HEK293 (cell line): ENCODE measurements at regions not wholly inside any gene's neighbourhood (a gene's known extent, or its start where the extent isn't known, plus 50 kb on each side); places are given as distances from the start of the nearest gene placed in this dataset.

ENCODE experiments used
- CTCF ChIA-PET: fragments of 350-600 bp; formaldehyde crosslinking; extraction: SDS; loops from one replicate; lab custom pipeline; 2021; ENCODE audit warnings: antibody characterized with exemption; lab: Yijun Ruan, JAX
- POLR2A ChIA-PET: fragments of 300-600 bp; formaldehyde crosslinking; extraction: SDS; loops from one replicate; lab custom pipeline; 2020; ENCODE audit warnings: antibody characterized with exemption, inconsistent platforms; lab: Yijun Ruan, JAX
- H3K27ac ChIP-seq: fragments of 200-500 bp; sonication (Bioruptor generic); 2 replicates; pipeline ENCODE4 v1.5.1; 2014; ENCODE audit warnings: low read depth, low read length, control low read depth, inconsistent platforms; ENCODE audit errors: extremely low read depth
- H3K36me3 ChIP-seq, 2 experiments: fragments of 200-500 bp in 1 of 2; sonication (Bioruptor generic) in 1 of 2; 1 replicate in 1 of 2; 2 replicates in 1 of 2; pipeline ENCODE4 v1.5.1; 2014 to 2017; ENCODE audit warnings: inconsistent platforms in 2 of 2, low read length in 2 of 2; ENCODE audit not compliant: control insufficient read depth in 2 of 2, insufficient read depth in 1 of 2
- H3K4me1 ChIP-seq: fragments of 200-500 bp; sonication (Bioruptor generic); 2 replicates; pipeline ENCODE4 v1.5.1; 2014; ENCODE audit warnings: mild to moderate bottlenecking, low read length, inconsistent platforms; ENCODE audit not compliant: control insufficient read depth, insufficient read depth
- H3K4me3 ChIP-seq: 2 replicates; pipeline ENCODE4 v1.5.1; 2011; ENCODE audit warnings: low read depth, mild to moderate bottlenecking, control low read depth, low read length, moderate library complexity
- H3K9me3 ChIP-seq: fragments of 200-500 bp; sonication (Bioruptor generic); 2 replicates; pipeline ENCODE4 v1.5.1; 2014; ENCODE audit warnings: low read depth, low read length, inconsistent platforms; ENCODE audit not compliant: control insufficient read depth, insufficient read depth
- IKZF3 ChIP-seq: fragments of 450-650 bp; IDR thresholded peaks from 2 replicates; pipeline ENCODE4 v1.5.0; 2018; ENCODE audit warnings: missing biosample characterization, mild to moderate bottlenecking, missing genetic modification characterization, moderate library complexity
- KLF7 ChIP-seq: fragments of 450-650 bp; formaldehyde crosslinking; IDR thresholded peaks from 2 replicates; pipeline ENCODE4 v1.5.1; 2016; ENCODE audit warnings: missing biosample characterization, missing genetic modification characterization, borderline replicate concordance
- KLF9 ChIP-seq: fragments of 450-650 bp; formaldehyde crosslinking; IDR thresholded peaks from 2 replicates; pipeline ENCODE4 v1.5.1; 2016; ENCODE audit warnings: missing biosample characterization, missing genetic modification characterization, low read depth
- MZF1 ChIP-seq: fragments of 450-650 bp; formaldehyde crosslinking; IDR thresholded peaks from 2 replicates; pipeline ENCODE4 v1.5.1; 2017; ENCODE audit warnings: missing biosample characterization, missing genetic modification characterization, borderline replicate concordance
- SCRT1 ChIP-seq: fragments of 450-650 bp; formaldehyde crosslinking; IDR thresholded peaks from 2 replicates; pipeline ENCODE4 v1.5.1; 2016; ENCODE audit warnings: missing biosample characterization, missing genetic modification characterization, borderline replicate concordance
- SCRT2 ChIP-seq: fragments of 450-650 bp; formaldehyde crosslinking; IDR thresholded peaks from 2 replicates; pipeline ENCODE4 v1.5.1; 2016; ENCODE audit warnings: missing biosample characterization, missing genetic modification characterization
- SP2 ChIP-seq: fragments of 450-650 bp; formaldehyde crosslinking; IDR thresholded peaks from 2 replicates; pipeline ENCODE4 v1.5.1; 2016; ENCODE audit warnings: missing biosample characterization, missing genetic modification characterization
- YY1 ChIP-seq: fragments of 450-650 bp; formaldehyde crosslinking; IDR thresholded peaks from 2 replicates; pipeline ENCODE4 v1.5.1; 2018; ENCODE audit warnings: missing biosample characterization, missing genetic modification characterization
- ZNF19 ChIP-seq: fragments of 450-650 bp; formaldehyde crosslinking; IDR thresholded peaks from 2 replicates; pipeline ENCODE4; 2016; ENCODE audit warnings: missing biosample characterization, missing genetic modification characterization, low read depth
- ZNF211 ChIP-seq: fragments of 450-650 bp; formaldehyde crosslinking; IDR thresholded peaks from 2 replicates; pipeline ENCODE4 v1.5.1; 2016; ENCODE audit warnings: low read depth, missing biosample characterization, missing genetic modification characterization
- ZNF239 ChIP-seq: fragments of 450-650 bp; formaldehyde crosslinking; IDR thresholded peaks from 2 replicates; pipeline ENCODE4 v1.5.1; 2016; ENCODE audit warnings: missing biosample characterization, missing genetic modification characterization
- ZNF404 ChIP-seq: fragments of 450-650 bp; formaldehyde crosslinking; IDR thresholded peaks from 2 replicates; pipeline ENCODE4 v1.5.1; 2017; ENCODE audit warnings: missing biosample characterization, missing genetic modification characterization
- ZNF501 ChIP-seq: fragments of 450-650 bp; formaldehyde crosslinking; IDR thresholded peaks from 2 replicates; pipeline ENCODE4 v1.5.1; 2016; ENCODE audit warnings: missing biosample characterization, missing genetic modification characterization
- ZNF514 ChIP-seq: fragments of 450-650 bp; formaldehyde crosslinking; IDR thresholded peaks from 2 replicates; pipeline ENCODE4 v1.5.1; 2016; ENCODE audit warnings: missing biosample characterization, missing genetic modification characterization
- ZNF521 ChIP-seq: fragments of 450-650 bp; formaldehyde crosslinking; IDR thresholded peaks from 2 replicates; pipeline ENCODE4 v1.5.1; 2017; ENCODE audit warnings: missing biosample characterization, mild to moderate bottlenecking, missing genetic modification characterization
- ZNF548 ChIP-seq: fragments of 450-650 bp; formaldehyde crosslinking; IDR thresholded peaks from 2 replicates; pipeline ENCODE4 v1.5.1; 2016; ENCODE audit warnings: missing biosample characterization, missing genetic modification characterization
- ZNF585B ChIP-seq: fragments of 450-650 bp; formaldehyde crosslinking; IDR thresholded peaks from 2 replicates; pipeline ENCODE4 v1.5.1; 2016; ENCODE audit warnings: missing biosample characterization, missing genetic modification characterization
- ZNF596 ChIP-seq: fragments of 450-650 bp; IDR thresholded peaks from 2 replicates; pipeline ENCODE4 v1.5.0; 2018; ENCODE audit warnings: missing biosample characterization, mild to moderate bottlenecking, missing genetic modification characterization, moderate library complexity
- ZNF654 ChIP-seq: fragments of 450-650 bp; formaldehyde crosslinking; IDR thresholded peaks from 2 replicates; pipeline ENCODE4 v1.5.1; 2016; ENCODE audit warnings: low read depth, missing biosample characterization, missing genetic modification characterization
- ZNF664 ChIP-seq: fragments of 450-650 bp; formaldehyde crosslinking; IDR thresholded peaks from 2 replicates; pipeline ENCODE4 v1.5.1; 2016; ENCODE audit warnings: missing biosample characterization, missing genetic modification characterization
- ZNF830 ChIP-seq: fragments of 450-650 bp; IDR thresholded peaks from 2 replicates; pipeline ENCODE4 v1.5.0; 2018; ENCODE audit warnings: missing biosample characterization, missing genetic modification characterization, low read depth, mild to moderate bottlenecking, moderate library complexity
- ZSCAN30 ChIP-seq: fragments of 450-650 bp; IDR thresholded peaks from 2 replicates; pipeline ENCODE4 v1.5.1; 2018; ENCODE audit warnings: missing biosample characterization, mild to moderate bottlenecking, missing genetic modification characterization, moderate library complexity
- TF ChIP-seq, protein P1 (sequence below): fragments of 450-650 bp; formaldehyde crosslinking; IDR thresholded peaks from 2 replicates; pipeline ENCODE4 v1.5.1; 2016; ENCODE audit warnings: missing biosample characterization, missing genetic modification characterization
- TF ChIP-seq, protein P2 (sequence below): fragments of 450-650 bp; formaldehyde crosslinking; IDR thresholded peaks from 2 replicates; pipeline ENCODE4 v1.5.1; 2016; ENCODE audit warnings: missing biosample characterization, missing genetic modification characterization
- TF ChIP-seq, protein P3 (sequence below): fragments of 450-650 bp; formaldehyde crosslinking; IDR thresholded peaks from 2 replicates; pipeline ENCODE4 v1.5.1; 2016; ENCODE audit warnings: missing biosample characterization, missing genetic modification characterization, low read depth

DNA sequence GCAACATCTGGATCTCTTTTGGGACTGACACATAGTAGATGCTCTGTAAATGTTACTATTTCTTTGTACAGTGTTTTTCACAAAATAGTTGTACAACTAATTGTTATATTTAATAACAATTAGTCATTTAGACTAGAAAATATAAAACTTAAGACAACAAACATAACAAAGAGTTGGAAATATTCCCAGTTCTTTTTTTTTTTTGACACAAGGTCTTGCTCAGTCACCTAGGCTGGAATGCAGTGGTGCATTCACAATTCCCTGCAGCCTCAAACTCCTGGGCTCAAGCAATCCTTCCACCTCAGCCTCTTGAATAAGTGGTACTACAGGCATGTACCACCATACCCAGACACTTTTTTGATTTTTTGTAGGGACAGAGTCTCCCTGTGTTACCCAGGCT, 105.8 kb downstream of the UTRN start (continued):
- TF ChIP-seq ZNF19 (tag by site-specific recombination) = no peak
- no peak for TF ChIP-seq ZNF654 (tag by site-specific recombination)
- TF ChIP-seq SP2 = no peak
- TF ChIP-seq YY1 (tag by site-specific recombination) = no peak
- no peak for TF ChIP-seq SCRT1 (tag by site-specific recombination)

- Histone ChIP-seq H3K4me1 (no peaks in the 10 kb centered on the region), H3K27ac (no peak overlapping the region), H3K4me3 (no peak overlapping the region), H3K36me3 (no peaks in the 10 kb centered on the region), H3K9me3 (no peaks in the 10 kb centered on the region)
- ChIA-PET CTCF (no interaction called here), POLR2A (no interaction called here)
- no peak for TF ChIP-seq ZNF521 (tag by site-specific recombination)
- TF ChIP-seq, protein P1, sequence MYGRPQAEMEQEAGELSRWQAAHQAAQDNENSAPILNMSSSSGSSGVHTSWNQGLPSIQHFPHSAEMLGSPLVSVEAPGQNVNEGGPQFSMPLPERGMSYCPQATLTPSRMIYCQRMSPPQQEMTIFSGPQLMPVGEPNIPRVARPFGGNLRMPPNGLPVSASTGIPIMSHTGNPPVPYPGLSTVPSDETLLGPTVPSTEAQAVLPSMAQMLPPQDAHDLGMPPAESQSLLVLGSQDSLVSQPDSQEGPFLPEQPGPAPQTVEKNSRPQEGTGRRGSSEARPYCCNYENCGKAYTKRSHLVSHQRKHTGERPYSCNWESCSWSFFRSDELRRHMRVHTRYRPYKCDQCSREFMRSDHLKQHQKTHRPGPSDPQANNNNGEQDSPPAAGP (tag by site-specific recombination) = no peak
- TF ChIP-seq SCRT2 = no peak
- TF ChIP-seq ZNF585B (tag by site-specific recombination) = no peak
- no peak for TF ChIP-seq ZNF596
- TF ChIP-seq, protein P2, sequence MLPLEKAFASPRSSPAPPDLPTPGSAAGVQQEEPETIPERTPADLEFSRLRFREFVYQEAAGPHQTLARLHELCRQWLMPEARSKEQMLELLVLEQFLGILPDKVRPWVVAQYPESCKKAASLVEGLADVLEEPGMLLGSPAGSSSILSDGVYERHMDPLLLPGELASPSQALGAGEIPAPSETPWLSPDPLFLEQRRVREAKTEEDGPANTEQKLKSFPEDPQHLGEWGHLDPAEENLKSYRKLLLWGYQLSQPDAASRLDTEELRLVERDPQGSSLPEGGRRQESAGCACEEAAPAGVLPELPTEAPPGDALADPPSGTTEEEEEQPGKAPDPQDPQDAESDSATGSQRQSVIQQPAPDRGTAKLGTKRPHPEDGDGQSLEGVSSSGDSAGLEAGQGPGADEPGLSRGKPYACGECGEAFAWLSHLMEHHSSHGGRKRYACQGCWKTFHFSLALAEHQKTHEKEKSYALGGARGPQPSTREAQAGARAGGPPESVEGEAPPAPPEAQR (tag by site-specific recombination) = no peak
- no peak for TF ChIP-seq ZNF664
- no peak for TF ChIP-seq ZNF501
- TF ChIP-seq, protein P3, sequence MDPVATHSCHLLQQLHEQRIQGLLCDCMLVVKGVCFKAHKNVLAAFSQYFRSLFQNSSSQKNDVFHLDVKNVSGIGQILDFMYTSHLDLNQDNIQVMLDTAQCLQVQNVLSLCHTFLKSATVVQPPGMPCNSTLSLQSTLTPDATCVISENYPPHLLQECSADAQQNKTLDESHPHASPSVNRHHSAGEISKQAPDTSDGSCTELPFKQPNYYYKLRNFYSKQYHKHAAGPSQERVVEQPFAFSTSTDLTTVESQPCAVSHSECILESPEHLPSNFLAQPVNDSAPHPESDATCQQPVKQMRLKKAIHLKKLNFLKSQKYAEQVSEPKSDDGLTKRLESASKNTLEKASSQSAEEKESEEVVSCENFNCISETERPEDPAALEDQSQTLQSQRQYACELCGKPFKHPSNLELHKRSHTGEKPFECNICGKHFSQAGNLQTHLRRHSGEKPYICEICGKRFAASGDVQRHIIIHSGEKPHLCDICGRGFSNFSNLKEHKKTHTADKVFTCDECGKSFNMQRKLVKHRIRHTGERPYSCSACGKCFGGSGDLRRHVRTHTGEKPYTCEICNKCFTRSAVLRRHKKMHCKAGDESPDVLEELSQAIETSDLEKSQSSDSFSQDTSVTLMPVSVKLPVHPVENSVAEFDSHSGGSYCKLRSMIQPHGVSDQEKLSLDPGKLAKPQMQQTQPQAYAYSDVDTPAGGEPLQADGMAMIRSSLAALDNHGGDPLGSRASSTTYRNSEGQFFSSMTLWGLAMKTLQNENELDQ (tag by site-specific recombination) = no peak
- TF ChIP-seq ZNF404 = no peak
- no peak for TF ChIP-seq ZNF211 (tag by site-specific recombination)
- no peak for TF ChIP-seq KLF7 (tag by site-specific recombination)
- TF ChIP-seq ZNF514 = no peak
- no peak for TF ChIP-seq ZNF548 (tag by site-specific recombination)
- no peak for TF ChIP-seq MZF1 (tag by site-specific recombination)
- TF ChIP-seq IKZF3 (tag by site-specific recombination) = no peak
- TF ChIP-seq ZSCAN30 (tag by site-specific recombination) = no peak
- TF ChIP-seq KLF9 (tag by site-specific recombination) = no peak
- no peak for TF ChIP-seq ZNF830
- TF ChIP-seq ZNF239 (tag by site-specific recombination) = no peak
Measured at GRCh38 chr6:144392536-144392935, 107.4 kb downstream of the UTRN start.
